Stimulated activated effector memory CD8-positive, alpha-beta T cell treated with anti-CD3 and anti-CD28 coated beads, Interleukin-12 subunit alpha, Interleukin-12 subunit beta, amount 100 ng/mL, for 72 hours (primary cell): ENCODE measurements at regions not wholly inside any gene's neighbourhood (a gene's known extent, or its start where the extent isn't known, plus 50 kb on each side); places are given as distances from the start of the nearest gene placed in this dataset.
"Not testable (repeated sequence)": the region's sequence is repeated elsewhere in the genome, so short reads cannot be mapped to it uniquely, and the experiment has no call there.

Source experiments
- ATAC-seq: fragments of 150-1000 bp; cut with Tn5 transposase; 2 replicates; pipeline ENCODE4 v1.10.0; 2021
- DNase-seq, 2 donors: peaks; one replicate each; pipeline ENCODE4 v3.0.0; 2021 to 2022; ENCODE audit warnings: low spot score in 2 of 2
- H3K27ac Mint-ChIP-seq: one replicate; pipeline ENCODE4 v1.8.0; 2022; ENCODE audit warnings: mild to moderate bottlenecking, mixed read lengths
- H3K36me3 Mint-ChIP-seq: one replicate; pipeline ENCODE4 v1.8.0; 2022; ENCODE audit warnings: mild to moderate bottlenecking, mixed read lengths
- H3K4me1 Mint-ChIP-seq: one replicate; pipeline ENCODE4 v1.8.0; 2022; ENCODE audit warnings: mixed read lengths
- H3K4me3 Mint-ChIP-seq: one replicate; pipeline ENCODE4 v1.8.0; 2022; ENCODE audit warnings: mild to moderate bottlenecking, mixed read lengths
- H3K9me3 Mint-ChIP-seq: one replicate; pipeline ENCODE4 v1.8.0; 2022; ENCODE audit warnings: mixed read lengths

DNA sequence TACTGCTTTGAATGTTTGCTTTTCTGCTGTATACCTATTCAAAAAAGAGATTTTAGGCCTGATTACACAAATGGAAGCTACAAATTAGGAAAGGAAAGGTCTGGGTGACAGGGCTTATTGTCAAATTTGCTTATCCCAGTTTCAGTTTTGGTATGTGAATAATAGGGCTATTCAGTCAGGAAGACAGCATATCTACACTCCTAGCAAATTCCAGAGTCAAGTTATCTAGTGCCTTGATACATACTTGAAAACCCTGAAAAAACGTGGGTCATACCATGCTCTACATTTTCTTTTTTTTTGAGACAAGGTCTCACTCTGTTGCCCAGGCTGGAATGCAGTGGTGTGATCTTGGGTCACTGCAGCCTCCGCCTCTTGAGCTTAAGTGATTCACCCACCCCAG, 59.2 kb upstream of the CCDC180 start:
- not testable (repeated sequence) for ATAC-seq, H3K4me1 Mint-ChIP-seq, DNase-seq, H3K27ac Mint-ChIP-seq, H3K36me3 Mint-ChIP-seq, H3K4me3 Mint-ChIP-seq, H3K9me3 Mint-ChIP-seq

DNA sequence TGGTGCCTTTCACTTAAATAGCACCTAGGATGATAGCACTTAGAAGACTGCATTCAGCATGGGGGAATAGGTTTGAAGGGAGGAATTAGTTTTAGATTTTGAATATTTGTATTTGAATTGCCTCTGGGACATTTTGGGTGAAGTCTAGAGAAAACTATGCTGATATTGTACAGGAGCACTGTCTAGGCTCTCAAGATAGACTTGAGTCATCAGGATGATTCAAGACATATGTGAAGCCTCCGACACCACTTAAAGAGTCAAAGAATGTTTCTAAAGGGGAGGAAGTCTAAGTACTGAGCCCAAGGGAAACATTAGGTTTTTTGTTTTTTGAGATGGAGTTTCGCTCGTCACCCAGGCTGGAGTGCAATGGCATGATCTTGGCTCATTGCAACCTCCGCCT, 63.9 kb upstream of the CCDC180 start:
- H3K4me1 Mint-ChIP-seq = peaks cover 22% of the 10 kb centered on the region
- ATAC-seq = no peak
- H3K36me3 Mint-ChIP-seq = no peaks in the 10 kb centered on the region
- H3K27ac Mint-ChIP-seq = no peak overlapping the region
- H3K4me3 Mint-ChIP-seq = no peak overlapping the region
- no peaks in the 10 kb centered on the region for H3K9me3 Mint-ChIP-seq
- DNase-seq = no peak

DNA sequence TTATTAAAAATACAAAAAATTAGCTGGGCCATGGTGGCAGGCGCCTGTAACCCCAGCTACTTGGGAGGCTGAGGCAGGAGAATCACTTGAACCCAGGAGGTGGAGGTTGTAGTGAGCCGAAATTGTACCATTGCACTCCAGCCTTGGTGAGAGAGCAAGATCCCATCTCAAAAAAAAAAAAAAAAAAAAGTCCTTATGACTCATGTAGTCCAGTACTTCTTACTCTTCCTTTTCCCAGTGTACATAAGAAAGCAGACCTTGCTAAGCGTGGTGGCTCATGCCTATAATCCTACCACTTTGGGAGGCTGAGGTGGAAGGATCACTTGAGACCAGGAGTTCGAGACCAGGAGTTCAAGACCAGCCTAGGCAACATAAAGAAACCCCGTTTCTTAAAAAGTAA, 66.0 kb upstream of the CCDC180 start:
- ATAC-seq, H3K27ac Mint-ChIP-seq, H3K4me3 Mint-ChIP-seq, H3K36me3 Mint-ChIP-seq, H3K9me3 Mint-ChIP-seq, DNase-seq: not testable (repeated sequence)
- H3K4me1 Mint-ChIP-seq = peaks cover 31% of the 10 kb centered on the region

DNA sequence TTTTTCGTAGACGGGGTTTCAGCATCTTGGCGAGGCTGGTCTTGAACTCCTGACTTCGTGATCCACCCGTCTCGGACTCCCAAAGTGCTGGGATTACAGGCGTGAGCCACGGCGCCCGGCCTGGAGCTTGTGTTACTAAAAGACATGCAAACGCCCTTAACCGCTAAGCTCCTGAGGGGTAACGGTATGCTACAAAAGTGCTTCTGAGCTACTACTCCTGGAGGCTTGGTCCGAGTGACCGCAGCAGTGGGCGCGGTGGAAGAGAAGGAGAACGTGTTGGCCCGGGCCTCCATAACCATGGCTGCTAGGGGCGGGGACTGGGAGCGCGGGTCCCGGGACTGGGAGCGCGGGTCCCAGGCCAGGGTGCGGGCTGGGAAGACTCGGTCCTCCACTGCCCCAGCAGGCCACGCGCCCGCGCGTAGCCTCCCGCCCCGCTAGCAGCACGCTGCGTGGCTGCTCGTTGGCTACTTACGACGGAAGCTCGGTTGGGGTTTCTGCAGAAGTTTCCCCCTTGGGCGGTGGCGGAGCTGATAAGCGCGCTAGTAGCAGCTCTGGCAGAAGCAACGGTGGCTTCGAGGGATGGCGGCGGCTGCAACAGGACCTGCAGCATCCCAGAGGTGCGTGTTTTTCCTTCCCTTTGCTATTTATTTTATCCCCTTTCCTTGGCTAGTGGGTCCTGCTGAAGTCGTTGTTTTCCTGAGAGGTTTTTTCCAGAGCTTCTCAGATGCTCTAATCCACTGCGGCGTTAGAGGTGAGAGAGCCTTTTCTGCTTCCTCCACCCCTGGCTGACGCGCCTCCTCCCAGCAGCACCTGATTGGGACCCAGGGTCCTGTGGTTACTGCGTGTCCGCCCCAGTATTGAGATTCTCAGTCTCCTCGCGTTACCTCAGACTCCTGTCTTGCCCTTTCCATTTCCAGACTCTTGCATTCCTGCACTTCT, 69.2 kb upstream of the CCDC180 start:
- ATAC-seq (peak; percentile 95), DNase-seq (peak; percentile 52 to 87)
- Mint-ChIP-seq H3K4me1 (peaks cover 28% of the 10 kb centered on the region), H3K4me3 (peak overlapping the region; percentile 86), H3K27ac (peak overlapping the region; percentile 88), H3K9me3 (no peaks in the 10 kb centered on the region), H3K36me3 (no peaks in the 10 kb centered on the region)

DNA sequence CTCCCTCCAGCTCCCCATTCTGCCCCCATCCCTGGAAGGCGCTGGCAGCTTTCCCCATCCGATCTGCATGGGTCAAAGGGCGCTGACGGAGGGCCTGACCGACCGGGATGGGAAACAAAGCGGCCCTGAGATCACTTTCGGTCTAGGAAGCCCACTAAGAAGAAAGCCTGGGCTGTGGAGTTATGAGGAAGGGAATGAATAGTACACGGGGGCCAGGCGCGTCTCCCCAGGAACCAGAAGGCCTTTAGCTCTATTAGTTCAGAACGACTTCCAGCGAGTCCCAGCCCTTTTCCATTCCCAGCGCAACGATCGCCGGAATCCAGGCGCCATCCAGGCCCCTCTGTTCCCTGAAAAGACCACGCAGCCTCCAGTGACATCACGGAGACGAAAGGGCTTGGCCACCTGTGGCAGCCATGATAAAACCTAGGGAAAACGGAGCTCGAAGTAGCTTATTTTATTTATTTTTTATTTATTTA, 70.1 kb upstream of the CCDC180 start:
- no peaks in the 10 kb centered on the region for H3K9me3 Mint-ChIP-seq
- no peaks in the 10 kb centered on the region for H3K36me3 Mint-ChIP-seq
- no peak for ATAC-seq
- H3K27ac Mint-ChIP-seq = no peak overlapping the region
- DNase-seq = no peak
- peak overlapping the region; percentile 86 for H3K4me3 Mint-ChIP-seq
- peaks cover 25% of the 10 kb centered on the region for H3K4me1 Mint-ChIP-seq

DNA sequence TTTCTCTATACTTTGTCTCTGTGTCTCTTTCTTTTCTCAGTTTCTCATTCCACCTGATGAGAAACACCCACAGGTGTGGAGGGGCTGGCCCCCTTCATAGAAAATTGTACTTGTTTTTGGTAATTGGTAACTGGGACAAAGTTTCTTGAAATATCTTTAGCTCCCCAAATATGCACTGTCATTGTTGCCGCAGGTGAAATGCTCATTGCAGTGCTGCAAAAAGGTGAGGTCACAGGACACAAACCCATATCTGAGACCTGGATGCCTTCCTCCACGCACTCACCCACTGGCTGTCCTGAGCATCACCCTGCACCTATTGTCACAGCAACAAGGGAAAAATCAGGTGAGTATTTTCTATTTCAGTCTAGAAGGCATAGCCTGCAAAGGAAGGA, 74.5 kb upstream of the CCDC180 start:
- not testable (repeated sequence) for H3K27ac Mint-ChIP-seq, H3K4me3 Mint-ChIP-seq, H3K9me3 Mint-ChIP-seq, H3K36me3 Mint-ChIP-seq, H3K4me1 Mint-ChIP-seq, ATAC-seq, DNase-seq

DNA sequence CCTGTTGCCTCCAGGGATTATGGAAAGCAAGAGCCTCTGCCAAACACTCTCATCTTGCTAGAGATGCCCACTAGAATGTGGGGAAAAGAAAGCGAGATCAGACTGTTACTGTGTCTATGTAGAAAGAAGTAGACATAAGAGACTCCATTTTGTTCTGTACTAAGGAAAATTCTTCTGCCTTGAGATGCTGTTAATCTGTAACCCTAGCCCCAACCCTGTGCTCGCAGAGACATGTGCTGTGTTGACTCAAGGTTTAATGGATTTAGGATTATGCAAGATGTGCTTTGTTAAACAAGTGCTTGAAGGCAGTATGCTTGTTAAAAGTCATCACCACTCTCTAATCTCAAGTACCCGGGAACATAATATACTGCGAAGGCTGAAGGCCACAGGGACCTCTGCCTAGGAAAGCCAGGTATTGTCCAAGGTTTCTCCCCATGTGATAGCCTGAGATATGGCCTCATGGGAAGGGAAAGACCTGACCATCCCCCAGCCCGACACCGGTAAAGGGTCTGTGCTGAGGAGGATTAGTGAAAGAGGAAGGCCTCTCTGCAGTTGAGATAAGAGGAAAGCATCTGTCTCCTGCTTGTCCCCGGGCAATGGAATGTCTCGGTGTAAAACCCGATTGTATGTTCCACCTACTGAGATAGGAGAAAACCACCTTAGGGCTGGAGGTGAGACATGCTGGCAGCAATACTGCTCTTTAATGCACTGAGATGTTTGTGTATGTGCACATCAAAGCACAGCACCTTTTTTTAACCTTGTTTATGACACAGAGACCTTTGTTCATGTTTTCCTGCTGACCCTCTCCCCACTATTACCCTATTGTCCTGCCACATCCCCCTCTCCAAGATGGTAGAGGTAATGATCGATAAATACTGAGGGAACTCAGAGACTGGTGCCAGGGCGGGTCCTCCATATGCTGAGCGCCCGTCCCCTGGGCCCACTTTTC, 75.1 kb upstream of the CCDC180 start:
- H3K36me3 Mint-ChIP-seq, H3K4me1 Mint-ChIP-seq, H3K27ac Mint-ChIP-seq, ATAC-seq, H3K9me3 Mint-ChIP-seq, H3K4me3 Mint-ChIP-seq, DNase-seq: not testable (repeated sequence)

DNA sequence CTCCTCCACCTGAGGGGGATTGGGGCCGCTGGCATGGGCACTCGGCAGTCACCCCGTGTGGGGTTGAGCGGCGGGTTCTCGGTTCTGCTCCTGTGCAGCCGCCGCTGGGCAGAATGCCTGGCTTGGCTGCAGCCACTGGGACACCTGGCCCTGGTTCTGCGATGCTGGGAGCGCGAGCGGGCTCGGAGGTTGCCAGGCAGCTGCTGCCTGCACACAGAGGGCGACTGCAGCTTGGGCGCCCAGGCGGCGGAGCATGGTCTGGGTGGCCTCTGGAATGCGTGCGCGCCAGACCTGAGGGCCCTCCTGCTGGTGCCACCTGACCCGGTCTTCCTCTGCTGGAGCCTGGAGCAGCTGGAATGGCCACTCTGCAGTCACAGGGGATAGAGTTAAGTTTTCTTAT, 85.1 kb upstream of the CCDC180 start:
- not testable (repeated sequence) for H3K9me3 Mint-ChIP-seq, H3K4me1 Mint-ChIP-seq, ATAC-seq, DNase-seq, H3K36me3 Mint-ChIP-seq, H3K27ac Mint-ChIP-seq
- peak overlapping the region; percentile 79 for H3K4me3 Mint-ChIP-seq

DNA sequence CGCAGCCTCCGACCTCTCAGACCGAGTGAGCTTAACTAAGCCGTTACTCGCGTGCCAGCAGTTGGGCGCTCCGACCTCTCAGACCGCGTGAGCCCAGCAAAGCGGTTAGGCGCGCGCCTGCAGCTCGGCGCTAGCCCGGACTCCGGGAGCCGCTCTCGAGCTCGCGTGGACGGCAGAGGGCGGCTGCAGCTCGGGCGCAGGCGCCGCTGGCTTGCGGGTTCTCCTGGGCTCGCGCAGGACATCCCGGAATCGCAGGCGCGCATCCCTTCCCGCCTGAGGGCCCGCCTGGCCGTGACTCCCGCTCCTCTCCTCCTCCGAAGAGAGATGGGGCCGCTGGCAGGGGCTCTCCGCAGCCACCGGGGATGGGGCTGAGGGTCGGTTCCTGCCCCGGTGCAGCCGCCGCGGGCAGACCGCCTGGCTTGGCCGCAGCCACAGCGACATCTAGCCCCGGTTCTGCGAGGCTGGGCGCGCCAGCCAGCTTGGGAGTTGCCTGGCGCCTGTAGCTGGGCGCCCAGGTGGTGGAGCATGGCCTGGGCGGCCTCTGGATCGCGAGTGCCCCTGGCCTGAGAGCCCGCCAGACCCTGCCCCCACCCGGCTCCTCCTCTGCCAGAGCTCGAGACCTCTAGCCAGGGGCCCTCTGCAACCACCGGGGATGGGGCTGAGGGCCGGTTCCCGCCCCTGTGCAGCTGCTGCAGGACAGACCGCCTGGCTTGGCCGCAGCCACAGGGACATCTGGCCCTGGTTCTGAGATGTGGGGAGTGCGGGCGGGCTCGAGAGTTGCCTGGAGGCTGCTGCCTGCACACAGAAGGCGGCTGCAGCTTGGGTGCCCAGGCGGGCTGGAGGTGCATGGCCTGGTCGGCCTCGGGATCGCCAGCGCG, 85.7 kb upstream of the CCDC180 start:
- H3K9me3 Mint-ChIP-seq, H3K27ac Mint-ChIP-seq, H3K4me1 Mint-ChIP-seq, H3K36me3 Mint-ChIP-seq: not testable (repeated sequence)
- DNase-seq (peak; percentile 55 to 83), ATAC-seq (peak; percentile 91)
- peak overlapping the region; percentile 79 for H3K4me3 Mint-ChIP-seq

DNA sequence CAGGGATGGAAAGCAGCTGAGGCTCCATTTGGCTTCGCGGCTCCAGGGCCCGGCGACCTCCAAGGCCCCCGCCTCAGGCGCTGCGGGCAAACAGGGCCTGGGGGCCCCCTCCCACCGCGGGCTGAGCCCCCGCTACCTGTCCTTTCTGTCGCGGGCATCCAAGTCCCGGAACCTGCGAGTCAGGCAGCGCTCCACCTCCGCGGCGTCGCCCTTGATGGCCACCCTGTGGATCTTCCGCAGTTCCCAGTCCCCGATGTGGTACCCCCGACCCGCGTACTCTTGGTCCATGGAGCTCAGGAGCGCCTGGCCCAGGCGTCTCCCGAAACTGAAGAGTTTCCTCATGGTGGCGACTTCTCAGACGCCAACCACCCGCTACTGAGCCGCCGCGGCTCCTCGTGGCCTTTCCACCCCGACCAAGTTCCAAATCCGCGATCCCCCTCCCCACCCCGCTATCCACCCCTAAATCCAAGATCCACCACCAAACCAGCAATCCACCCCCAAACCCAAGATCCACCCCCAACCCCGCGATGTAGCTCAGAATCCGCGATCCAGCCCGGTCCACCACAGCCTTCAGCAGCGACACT, 86.5 kb upstream of the CCDC180 start:
- Mint-ChIP-seq H3K27ac (no peak overlapping the region), H3K9me3 (no peaks in the 10 kb centered on the region), H3K36me3 (no peaks in the 10 kb centered on the region), H3K4me3 (peak overlapping the region; percentile 79), H3K4me1 (peaks cover 7% of the 10 kb centered on the region)
- no peak for DNase-seq
- peak; percentile 28 for ATAC-seq

DNA sequence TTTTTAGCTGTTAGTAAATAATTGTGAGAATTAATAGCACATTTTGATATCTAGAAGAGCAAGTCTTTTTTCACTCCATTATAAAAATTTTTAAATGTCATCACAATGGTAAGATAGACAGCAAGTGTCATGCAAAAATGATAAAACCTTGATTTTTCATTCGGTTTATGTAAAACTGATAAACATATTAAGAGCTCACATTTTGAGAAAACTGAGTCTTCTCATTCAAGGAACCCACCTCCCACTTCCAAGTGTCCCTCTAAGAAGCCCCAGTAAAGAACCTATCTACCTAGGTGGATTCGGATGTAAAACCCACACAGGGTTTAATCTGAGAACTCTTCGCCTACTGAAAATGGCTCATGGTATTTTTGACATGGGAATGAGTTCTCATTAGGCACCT, 87.1 kb upstream of the CCDC180 start:
- not testable (repeated sequence) for ATAC-seq, H3K9me3 Mint-ChIP-seq, H3K4me3 Mint-ChIP-seq, H3K36me3 Mint-ChIP-seq, H3K4me1 Mint-ChIP-seq, H3K27ac Mint-ChIP-seq, DNase-seq

DNA sequence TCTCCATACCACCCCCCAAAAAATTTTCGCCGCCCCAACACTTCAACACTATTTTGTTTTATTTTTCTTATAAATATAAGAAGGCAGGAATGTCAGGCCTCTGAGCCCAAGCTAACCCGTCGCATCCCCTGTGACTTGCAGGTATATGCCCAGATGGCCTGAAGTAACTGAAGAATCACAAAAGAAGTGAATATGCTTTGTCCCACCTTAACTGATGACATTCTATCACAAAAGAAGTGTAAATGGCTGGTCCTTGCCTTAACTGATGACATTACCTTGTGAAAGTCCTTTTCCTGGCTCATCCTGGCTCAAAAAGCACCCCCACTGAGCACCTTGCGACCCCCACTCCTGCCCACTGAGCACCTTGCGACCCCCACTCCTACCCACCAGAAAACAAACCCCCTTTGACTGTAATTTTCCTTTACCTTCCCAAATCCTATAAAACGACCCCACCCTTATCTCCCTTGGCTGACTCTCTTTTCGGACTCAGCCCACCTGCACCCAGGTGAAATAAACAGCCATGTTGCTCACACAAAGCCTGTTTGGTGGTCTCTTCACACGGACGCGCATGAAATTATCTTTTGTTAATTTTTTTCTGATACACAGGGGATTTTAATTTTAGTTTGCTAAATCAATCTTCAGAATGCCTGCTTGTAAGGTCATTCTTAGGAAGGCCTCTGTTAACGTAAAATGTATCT, 87.9 kb upstream of the CCDC180 start:
- ATAC-seq, H3K9me3 Mint-ChIP-seq, H3K27ac Mint-ChIP-seq, H3K4me1 Mint-ChIP-seq, H3K4me3 Mint-ChIP-seq, H3K36me3 Mint-ChIP-seq, DNase-seq: not testable (repeated sequence)

DNA sequence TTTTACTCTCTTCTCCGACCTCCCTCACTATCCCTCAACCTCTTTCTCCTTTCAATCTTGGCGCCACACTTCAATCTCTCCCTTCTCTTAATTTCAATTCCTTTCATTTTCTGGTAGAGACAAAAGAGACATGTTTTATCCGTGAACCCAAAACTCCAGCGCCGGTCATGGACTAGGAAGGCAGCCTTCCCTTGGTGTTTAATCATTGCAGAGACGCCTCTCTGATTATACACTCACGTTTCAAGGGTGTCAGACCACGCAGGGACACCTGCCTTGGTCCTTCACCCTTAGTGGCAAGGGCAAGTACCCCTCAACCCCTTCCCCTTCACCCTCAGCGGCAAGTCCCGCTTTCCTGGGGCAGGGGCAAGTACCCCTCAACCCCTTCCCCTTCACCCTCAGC, 92.3 kb upstream of the CCDC180 start:
- not testable (repeated sequence) for ATAC-seq, H3K36me3 Mint-ChIP-seq, H3K27ac Mint-ChIP-seq, DNase-seq, H3K4me3 Mint-ChIP-seq, H3K9me3 Mint-ChIP-seq, H3K4me1 Mint-ChIP-seq

DNA sequence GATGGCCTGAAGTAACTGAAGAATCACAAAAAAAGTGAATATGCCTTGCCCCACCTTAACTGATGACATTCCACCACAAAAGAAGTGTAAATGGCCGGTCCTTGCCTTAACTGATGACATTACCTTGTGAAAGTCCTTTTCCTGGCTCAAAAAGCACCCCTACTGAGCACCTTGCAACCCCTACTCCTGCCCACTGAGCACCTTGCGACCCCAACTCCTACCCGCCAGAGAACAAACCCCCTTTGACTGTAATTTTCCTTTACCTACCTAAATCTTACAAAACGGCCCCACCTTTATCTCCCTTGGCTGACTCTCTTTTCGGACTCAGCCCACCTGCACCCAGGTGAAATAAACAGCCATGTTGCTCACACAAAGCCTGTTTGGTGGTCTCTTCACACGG, 92.9 kb upstream of the CCDC180 start:
- not testable (repeated sequence) for H3K36me3 Mint-ChIP-seq, DNase-seq, ATAC-seq, H3K27ac Mint-ChIP-seq, H3K4me1 Mint-ChIP-seq, H3K9me3 Mint-ChIP-seq, H3K4me3 Mint-ChIP-seq
